Kidney epithelial cell (primary cell): ENCODE measurements at regions not wholly inside any gene's neighbourhood (a gene's known extent, or its start where the extent isn't known, plus 50 kb on each side); places are given as distances from the start of the nearest gene placed in this dataset.
A peak's percentile ranks its signal among the peaks of the same experiment; 100 is the strongest.

Source experiments
- DNase-seq: peaks from one replicate; pipeline ENCODE4 v3.0.0-alpha.2; 2010; ENCODE audit warnings: low read depth
- H3K27me3 ChIP-seq: 2 replicates; pipeline ENCODE4 v1.6.0; 2011; ENCODE audit warnings: low read length; ENCODE audit not compliant: control insufficient read depth, insufficient read depth
- H3K36me3 ChIP-seq: 2 replicates; pipeline ENCODE4 v1.5.1; 2011; ENCODE audit warnings: low read length; ENCODE audit not compliant: control insufficient read depth, insufficient read depth
- H3K4me3 ChIP-seq: 2 replicates; pipeline ENCODE4 v1.5.1; 2011; ENCODE audit warnings: low read depth, mild to moderate bottlenecking, control low read depth, low read length
- CTCF ChIP-seq: IDR thresholded peaks from 2 replicates; pipeline ENCODE4 v1.5.1; 2011; ENCODE audit warnings: mild to moderate bottlenecking, moderate library complexity, low read length, control low read depth, inconsistent platforms; ENCODE audit not compliant: insufficient read depth, poor library complexity, severe bottlenecking

DNA sequence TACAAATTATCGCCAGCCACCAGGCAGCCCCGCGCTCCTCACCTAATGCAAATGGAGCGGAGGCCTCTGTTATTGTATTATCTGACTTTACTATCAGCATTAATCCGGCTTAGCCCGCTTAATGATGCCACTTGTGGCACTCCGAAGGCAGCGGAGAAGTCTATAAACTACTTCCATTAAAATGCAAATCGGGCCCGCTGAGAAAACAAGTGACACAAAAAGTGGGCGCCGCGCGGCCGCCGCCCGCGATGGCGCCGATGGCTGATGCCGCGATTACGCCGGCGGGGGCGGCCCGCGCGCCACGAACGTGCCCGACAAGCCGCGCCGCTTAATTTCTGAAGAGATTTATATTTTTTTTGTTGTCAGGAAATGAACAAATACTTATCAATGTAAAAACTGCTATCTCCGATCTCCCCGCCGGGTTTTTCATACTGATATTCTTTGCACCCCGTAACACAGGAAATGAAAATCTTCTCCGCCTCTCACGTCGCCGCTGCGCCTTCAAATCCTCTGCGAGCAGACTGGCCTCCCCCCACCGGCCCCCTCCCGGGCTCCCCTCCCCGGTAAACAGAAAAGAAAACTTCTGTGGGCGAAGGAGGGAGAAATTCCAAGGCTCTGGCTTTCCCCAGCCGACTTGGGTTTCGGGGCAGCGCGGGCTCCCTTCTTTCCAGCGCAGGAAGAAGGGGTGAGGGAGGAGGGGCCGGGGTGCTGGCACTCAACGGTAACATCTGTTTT, 221.8 kb downstream of the INSIG2 start:
- H3K4me3 ChIP-seq = peak overlapping the region; percentile 57
- H3K36me3 ChIP-seq = no peaks in the 10 kb centered on the region
- DNase-seq = no peak
- TF ChIP-seq CTCF = no peak
- H3K27me3 ChIP-seq = no peaks in the 10 kb centered on the region

GRCh38 chr2:118309257-118309945, 221.1 kb downstream of the INSIG2 start:
- no peak for TF ChIP-seq CTCF
- Histone ChIP-seq H3K36me3 (no peaks in the 10 kb centered on the region), H3K4me3 (peak overlapping the region; percentile 57), H3K27me3 (no peaks in the 10 kb centered on the region)
- DNase-seq = no peak

GRCh38 chr2:118307864-118308263, 219.6 kb downstream of the INSIG2 start:
- Histone ChIP-seq H3K27me3 (no peaks in the 10 kb centered on the region), H3K4me3 (no peak overlapping the region), H3K36me3 (no peaks in the 10 kb centered on the region)
- DNase-seq = no peak
- TF ChIP-seq CTCF = no peak

DNA sequence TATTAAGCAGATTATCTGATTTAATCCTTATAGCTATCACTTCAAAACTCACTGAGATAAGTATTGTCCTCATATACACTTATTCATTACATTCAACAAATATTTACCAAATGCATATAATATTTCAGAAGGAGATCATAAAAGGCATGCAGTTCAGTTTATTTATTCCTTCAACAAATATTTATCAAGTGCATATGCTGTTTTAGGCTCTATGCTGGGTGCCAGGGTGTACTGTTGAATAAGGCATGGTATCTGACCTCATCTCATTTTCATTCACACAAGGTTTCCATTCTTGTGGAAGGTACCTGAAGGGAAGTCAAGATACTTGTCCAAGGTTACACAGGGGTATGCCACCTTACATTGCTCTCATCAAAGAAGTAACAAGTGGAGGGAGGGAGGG, 213.0 kb downstream of the INSIG2 start:
- no peaks in the 10 kb centered on the region for H3K36me3 ChIP-seq
- DNase-seq = no peak
- TF ChIP-seq CTCF = no peak
- no peak overlapping the region for H3K4me3 ChIP-seq
- H3K27me3 ChIP-seq = no peaks in the 10 kb centered on the region

DNA sequence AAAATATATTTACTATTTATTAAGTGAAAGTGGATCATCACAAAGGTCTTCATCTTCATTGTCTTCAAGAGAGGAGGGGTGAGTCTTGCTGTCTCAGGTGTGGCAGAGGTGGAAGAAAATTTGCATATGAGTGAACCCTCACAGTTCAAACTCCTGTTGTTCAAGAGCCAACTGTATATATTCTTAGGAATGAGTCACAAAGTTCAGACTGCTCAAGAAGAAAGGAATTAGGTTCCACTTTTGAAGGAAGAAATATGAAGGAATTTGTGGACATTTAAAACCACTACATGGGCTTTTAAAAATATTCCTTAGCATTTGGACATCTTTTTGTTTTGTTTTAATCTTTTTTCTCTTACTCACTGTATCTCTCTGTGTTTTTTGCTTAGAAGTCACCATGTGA, 212.6 kb downstream of the INSIG2 start:
- no peaks in the 10 kb centered on the region for H3K36me3 ChIP-seq
- no peaks in the 10 kb centered on the region for H3K27me3 ChIP-seq
- no peak overlapping the region for H3K4me3 ChIP-seq
- no peak for DNase-seq
- no peak for TF ChIP-seq CTCF
